HFFc6 (cell line): ENCODE measurements at regions not wholly inside any gene's neighbourhood (a gene's known extent, or its start where the extent isn't known, plus 50 kb on each side); places are given as distances from the start of the nearest gene placed in this dataset.

Experiments used
- DNase-seq: peaks from one replicate; pipeline ENCODE4 v3.0.0-alpha.2; 2018
- H3K27ac Mint-ChIP-seq: 2 replicates; pipeline ENCODE4 v1.8.0; 2020; ENCODE audit warnings: mild to moderate bottlenecking, mixed read lengths
- H3K27me3 Mint-ChIP-seq: 2 replicates; pipeline ENCODE4 v1.8.0; 2021; ENCODE audit warnings: mild to moderate bottlenecking, moderate library complexity, mixed read lengths; ENCODE audit not compliant: insufficient read depth
- H3K36me3 Mint-ChIP-seq: 2 replicates; pipeline ENCODE4 v1.8.0; 2021; ENCODE audit warnings: low read depth, mixed read lengths
- H3K4me1 Mint-ChIP-seq: 2 replicates; pipeline ENCODE4 v1.8.0; 2020; ENCODE audit warnings: low read depth, mixed read lengths
- H3K4me3 Mint-ChIP-seq: 2 replicates; pipeline ENCODE4 v1.8.0; 2020; ENCODE audit warnings: mild to moderate bottlenecking, moderate library complexity, mixed read lengths
- H3K9me3 Mint-ChIP-seq: 2 replicates; pipeline ENCODE4 v1.8.0; 2020; ENCODE audit warnings: mild to moderate bottlenecking, mixed read lengths
- CTCF ChIP-seq: fragments of 200-600 bp; sonication (generic); IDR thresholded peaks from 2 replicates; pipeline ENCODE4 v1.5.0; 2021; ENCODE audit warnings: antibody characterized with exemption, mild to moderate bottlenecking

DNA sequence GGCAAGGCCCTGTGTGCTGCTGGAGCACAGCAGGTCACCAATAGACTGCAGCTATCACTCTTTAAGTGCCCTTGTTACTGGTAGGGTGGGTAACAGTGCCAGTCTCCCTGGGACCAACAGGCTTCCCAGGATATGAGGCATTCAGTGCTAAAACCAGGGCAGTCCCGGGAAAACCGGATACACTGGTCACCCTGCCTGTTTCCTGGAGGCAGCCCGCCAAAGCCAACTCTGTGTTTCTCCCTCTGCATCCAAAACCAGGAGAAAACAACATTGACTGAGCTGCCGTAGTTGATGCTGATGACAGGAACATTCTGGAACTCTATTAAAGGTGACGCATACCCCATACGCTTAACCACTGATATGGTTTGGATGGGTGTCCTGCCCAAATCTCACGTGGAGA lies 149.1 kb downstream of the SHANK2 start:
- Mint-ChIP-seq H3K9me3 (peaks cover 9% of the 10 kb centered on the region; the same call in 1 of the 2 replicates), H3K4me3 (no peak overlapping the region)
- DNase-seq, result no peak

GRCh38 chr11:71102251-71102995 lies 150.0 kb downstream of the SHANK2 start:
- Mint-ChIP-seq H3K9me3 (peaks cover 9% of the 10 kb centered on the region; the same call in 1 of the 2 replicates), H3K36me3 (no peaks in the 10 kb centered on the region), H3K27ac (no peak overlapping the region), H3K4me3 (no peak overlapping the region), H3K27me3 (peaks cover 8% of the 10 kb centered on the region), H3K4me1 (no peaks in the 10 kb centered on the region)
- no peak for TF ChIP-seq CTCF
- DNase-seq, result no peak

More for the DNA sequence above, 149.1 kb downstream of the SHANK2 start:
- no peak overlapping the region for H3K27ac Mint-ChIP-seq
- H3K36me3 Mint-ChIP-seq, result no peaks in the 10 kb centered on the region
- no peak for TF ChIP-seq CTCF
- peaks cover 8% of the 10 kb centered on the region for H3K27me3 Mint-ChIP-seq
- no peaks in the 10 kb centered on the region for H3K4me1 Mint-ChIP-seq

GRCh38 chr11:71101606-71102005 lies 150.8 kb downstream of the SHANK2 start:
- no peaks in the 10 kb centered on the region for H3K36me3 Mint-ChIP-seq
- H3K27ac Mint-ChIP-seq, result no peak overlapping the region
- no peak for DNase-seq
- H3K4me3 Mint-ChIP-seq, result no peak overlapping the region
- no peaks in the 10 kb centered on the region for H3K4me1 Mint-ChIP-seq
- TF ChIP-seq CTCF, result no peak
- H3K27me3 Mint-ChIP-seq, result peaks cover 8% of the 10 kb centered on the region
- H3K9me3 Mint-ChIP-seq, result peaks cover 9% of the 10 kb centered on the region; the same call in 1 of the 2 replicates

DNA sequence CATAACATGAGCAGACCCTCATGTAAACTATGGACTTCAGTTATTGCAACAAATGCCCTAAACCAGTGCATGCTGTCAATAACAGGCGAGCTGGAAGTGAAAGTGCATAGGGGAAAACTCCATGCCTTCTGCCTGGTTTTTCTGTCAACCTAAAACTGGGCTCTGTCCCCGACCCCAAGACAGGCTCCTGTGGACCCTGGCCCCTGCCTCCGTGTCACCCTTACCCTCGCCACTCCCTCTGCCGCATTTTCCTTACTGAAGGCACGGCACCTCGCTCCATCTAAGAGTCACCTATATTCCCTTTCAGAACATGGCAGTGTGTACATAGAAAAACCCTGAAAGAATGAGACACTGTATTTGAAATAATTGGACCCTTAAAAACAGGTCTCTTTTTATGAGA lies 151.3 kb downstream of the SHANK2 start:
- TF ChIP-seq CTCF, result no peak
- Mint-ChIP-seq H3K27me3 (peaks cover 8% of the 10 kb centered on the region), H3K36me3 (no peaks in the 10 kb centered on the region), H3K9me3 (peaks cover 9% of the 10 kb centered on the region; the same call in 1 of the 2 replicates), H3K4me3 (no peak overlapping the region), H3K4me1 (no peaks in the 10 kb centered on the region), H3K27ac (no peak overlapping the region)
- no peak for DNase-seq

GRCh38 chr11:71098776-71099175 lies 153.6 kb downstream of the SHANK2 start:
- Mint-ChIP-seq H3K9me3 (peaks cover 4% of the 10 kb centered on the region), H3K4me3 (no peak overlapping the region), H3K27ac (no peak overlapping the region), H3K4me1 (no peaks in the 10 kb centered on the region), H3K36me3 (no peaks in the 10 kb centered on the region), H3K27me3 (peaks cover 6% of the 10 kb centered on the region)
- no peak for DNase-seq
- TF ChIP-seq CTCF, result no peak
